ENCODE measurements at regions not wholly inside any gene's neighbourhood (a gene's known extent, or its start where the extent isn't known, plus 50 kb on each side); places are given as distances from the start of the nearest gene placed in this dataset.
"Not testable (repeated sequence)": the region's sequence is repeated elsewhere in the genome, so short reads cannot be mapped to it uniquely, and the experiment has no call there.

GRCh38 chr6:86476311-86476710 is 461.0 kb upstream of the HTR1E start:
- DNase-seq (ENCODE audit: low spot score): no peak

GRCh38 chr6:86474081-86474480 is 463.2 kb upstream of the HTR1E start:
- no peak for DNase-seq (ENCODE audit: low spot score)

- no peak for DNase-seq (ENCODE audit: low spot score)
Observed at GRCh38 chr6:86471791-86472190, 465.5 kb upstream of the HTR1E start.

GRCh38 chr6:86459978-86460377 is 477.4 kb upstream of the HTR1E start:
- no peak for DNase-seq (ENCODE audit: low spot score)

- no peak for DNase-seq (ENCODE audit: low spot score)
Observed at GRCh38 chr6:86456821-86457220, 480.5 kb upstream of the HTR1E start.

- DNase-seq (ENCODE audit: low spot score): no peak
Observed at GRCh38 chr6:86453232-86453631, 484.1 kb upstream of the HTR1E start.

GRCh38 chr6:86448398-86448797 is 488.9 kb upstream of the HTR1E start:
- DNase-seq (ENCODE audit: low spot score): no peak

- no peak for DNase-seq (ENCODE audit: low spot score)
Observed at GRCh38 chr6:86440608-86441007, 496.7 kb upstream of the HTR1E start.

GRCh38 chr6:86423571-86423970 is 513.8 kb upstream of the HTR1E start:
- no peak for DNase-seq (ENCODE audit: low spot score)

- no peak for DNase-seq (ENCODE audit: low spot score)
Observed at GRCh38 chr6:86412057-86412456, 525.3 kb upstream of the HTR1E start.

GRCh38 chr6:86407128-86407527 is 530.2 kb upstream of the HTR1E start:
- DNase-seq (ENCODE audit: low spot score): no peak

- DNase-seq (ENCODE audit: low spot score): not testable (repeated sequence)
Observed at GRCh38 chr6:86392850-86393249, 544.5 kb upstream of the HTR1E start.

GRCh38 chr6:86380571-86381125 is 556.7 kb upstream of the HTR1E start:
- DNase-seq (ENCODE audit: low spot score): no peak

- DNase-seq (ENCODE audit: low spot score): no peak
Observed at GRCh38 chr6:86357877-86358276, 579.5 kb upstream of the HTR1E start.

GRCh38 chr6:86355271-86355670 is 582.1 kb upstream of the HTR1E start:
- DNase-seq (ENCODE audit: low spot score): no peak

- no peak for DNase-seq (ENCODE audit: low spot score)
Observed at GRCh38 chr6:86331919-86332318, 605.4 kb upstream of the HTR1E start.

GRCh38 chr6:86331265-86331840 is 606.0 kb upstream of the HTR1E start:
- DNase-seq (ENCODE audit: low spot score): no peak

- no peak for DNase-seq (ENCODE audit: low spot score)
Observed at GRCh38 chr6:86306210-86306609, 631.1 kb upstream of the HTR1E start.

GRCh38 chr6:86285876-86286275 is 643.2 kb upstream of the SYNCRIP start:
- DNase-seq (ENCODE audit: low spot score): no peak

GRCh38 chr6:86284809-86285480 is 642.3 kb upstream of the SYNCRIP start:
- DNase-seq (ENCODE audit: low spot score): not testable (repeated sequence)

- not testable (repeated sequence) for DNase-seq (ENCODE audit: low spot score)
Observed at GRCh38 chr6:86283596-86283995, 640.9 kb upstream of the SYNCRIP start.

GRCh38 chr6:86276056-86276455 is 633.4 kb upstream of the SYNCRIP start:
- no peak for DNase-seq (ENCODE audit: low spot score)

GRCh38 chr6:86273936-86274335 is 631.2 kb upstream of the SYNCRIP start:
- DNase-seq (ENCODE audit: low spot score): no peak

Measured in H4 (cell line).